HG02973 (cell line): ENCODE measurements at regions not wholly inside any gene's neighbourhood (a gene's known extent, or its start where the extent isn't known, plus 50 kb on each side); places are given as distances from the start of the nearest gene placed in this dataset.
"Not testable (repeated sequence)": the region's sequence is repeated elsewhere in the genome, so short reads cannot be mapped to it uniquely, and the experiment has no call there.

Source experiments
- ATAC-seq: cut with Tn5 transposase; IDR thresholded peaks from one replicate; pipeline ENCODE4 v1.9.1; 2021; ENCODE audit warnings: moderate library complexity; ENCODE audit not compliant: unreplicated experiment

- ATAC-seq: no peak
Measured at GRCh38 chr4:100679926-100680325, 162.1 kb upstream of the EMCN start.

GRCh38 chr4:100674976-100675375, 157.2 kb upstream of the EMCN start:
- ATAC-seq: no peak

- ATAC-seq: no peak
Measured at GRCh38 chr4:100657187-100657586, 139.4 kb upstream of the EMCN start.

- no peak for ATAC-seq
Measured at GRCh38 chr4:100651499-100652175, 133.8 kb upstream of the EMCN start.

GRCh38 chr4:100649417-100649816, 131.6 kb upstream of the EMCN start:
- no peak for ATAC-seq

- no peak for ATAC-seq
Measured at GRCh38 chr4:100644150-100644549, 126.3 kb upstream of the EMCN start.

- no peak for ATAC-seq
Measured at GRCh38 chr4:100641336-100641735, 123.5 kb upstream of the EMCN start.

GRCh38 chr4:100635899-100636298, 118.1 kb upstream of the EMCN start:
- no peak for ATAC-seq

- ATAC-seq: no peak
Measured at GRCh38 chr4:100633269-100633668, 115.4 kb upstream of the EMCN start.

GRCh38 chr4:100632163-100632562, 114.3 kb upstream of the EMCN start:
- ATAC-seq: no peak

GRCh38 chr4:100631281-100631968, 113.6 kb upstream of the EMCN start:
- no peak for ATAC-seq

GRCh38 chr4:100630341-100630740, 112.5 kb upstream of the EMCN start:
- no peak for ATAC-seq

- peak; percentile 60 for ATAC-seq
Measured at GRCh38 chr4:100609810-100610209, 92.0 kb upstream of the EMCN start.

GRCh38 chr4:100608651-100609050, 90.8 kb upstream of the EMCN start:
- ATAC-seq: not testable (repeated sequence)

GRCh38 chr4:100605144-100605543, 87.3 kb upstream of the EMCN start:
- no peak for ATAC-seq

- ATAC-seq: no peak
Measured at GRCh38 chr4:100593935-100594334, 76.1 kb upstream of the EMCN start.

- no peak for ATAC-seq
Measured at GRCh38 chr4:100591161-100591876, 73.5 kb upstream of the EMCN start.

- no peak for ATAC-seq
Measured at GRCh38 chr4:100590325-100590724, 72.5 kb upstream of the EMCN start.

GRCh38 chr4:100588076-100588475, 70.3 kb upstream of the EMCN start:
- no peak for ATAC-seq

- ATAC-seq: no peak
Measured at GRCh38 chr4:100582146-100582545, 64.3 kb upstream of the EMCN start.

- ATAC-seq: no peak
Measured at GRCh38 chr4:100581337-100581736, 63.5 kb upstream of the EMCN start.

- ATAC-seq: no peak
Measured at GRCh38 chr4:100576570-100576969, 58.7 kb upstream of the EMCN start.
